ENCODE measurements at regions not wholly inside any gene's neighbourhood (a gene's known extent, or its start where the extent isn't known, plus 50 kb on each side); places are given as distances from the start of the nearest gene placed in this dataset.

- no peaks in the 10 kb centered on the region for H3K9me3 ChIP-seq (ENCODE audit: low read depth)
- H2AFZ ChIP-seq (replicated peaks) = no peak overlapping the region
- no peak overlapping the region for H3K4me2 ChIP-seq
- no peaks in the 10 kb centered on the region for H3K27me3 ChIP-seq
- no peak for DNase-seq (ENCODE audit: low spot score)
- H3K9ac ChIP-seq = no peak overlapping the region
- H3K4me3 ChIP-seq = no peak overlapping the region
- no peaks in the 10 kb centered on the region for H3F3A ChIP-seq (ENCODE audit: low read depth)
- H3K27ac ChIP-seq = no peak overlapping the region
- no peaks in the 10 kb centered on the region for H4K20me1 ChIP-seq (ENCODE audit: low read depth)
- H3K36me3 ChIP-seq = no peaks in the 10 kb centered on the region
- no peak overlapping the region for H3K27ac Mint-ChIP-seq
- H3K4me1 ChIP-seq = peaks cover 9% of the 10 kb centered on the region
- no peak for TF ChIP-seq EZH2phosphoT487 (IDR thresholded peaks at IDR 0.05)
- no peak for TF ChIP-seq CTCF (IDR thresholded peaks at IDR 0.05)
- no peak for TF ChIP-seq EZH2 (IDR thresholded peaks at IDR 0.05)
- H3K4me1 Mint-ChIP-seq = peaks cover 9% of the 10 kb centered on the region
- no peaks in the 10 kb centered on the region for H3K36me3 Mint-ChIP-seq
- peaks cover 5% of the 10 kb centered on the region for H3K9me3 Mint-ChIP-seq
- H3K27me3 Mint-ChIP-seq (ENCODE audit: insufficient read depth, low read depth) = peaks cover 5% of the 10 kb centered on the region
- H3K79me2 ChIP-seq (ENCODE audit: low read depth) = no peaks in the 10 kb centered on the region
- no peak overlapping the region for H3K4me3 Mint-ChIP-seq
These were observed 1347.4 kb downstream of the NCAM2 start for GRCh38 chr21:22345624-22346023.

GRCh38 chr21:22346576-22346975 is 1348.4 kb downstream of the NCAM2 start:
- H3K36me3 ChIP-seq = no peaks in the 10 kb centered on the region
- Mint-ChIP-seq H3K4me1 (peaks cover 9% of the 10 kb centered on the region), H3K9me3 (peaks cover 3% of the 10 kb centered on the region), H3K4me3 (no peak overlapping the region), H3K27me3 (ENCODE audit: insufficient read depth, low read depth) (peaks cover 3% of the 10 kb centered on the region), H3K27ac (no peak overlapping the region), H3K36me3 (no peaks in the 10 kb centered on the region)
- peaks cover 9% of the 10 kb centered on the region for H3K4me1 ChIP-seq
- no peak overlapping the region for H3K4me2 ChIP-seq
- DNase-seq (ENCODE audit: low spot score) = no peak
- H3K27me3 ChIP-seq = no peaks in the 10 kb centered on the region
- no peak overlapping the region for H3K27ac ChIP-seq
- no peaks in the 10 kb centered on the region for H3K9me3 ChIP-seq (ENCODE audit: low read depth)
- no peak overlapping the region for H2AFZ ChIP-seq (replicated peaks)
- no peaks in the 10 kb centered on the region for H3F3A ChIP-seq (ENCODE audit: low read depth)
- H3K9ac ChIP-seq = no peak overlapping the region
- H3K79me2 ChIP-seq (ENCODE audit: low read depth) = no peaks in the 10 kb centered on the region
- no peaks in the 10 kb centered on the region for H4K20me1 ChIP-seq (ENCODE audit: low read depth)
- no peak for TF ChIP-seq EZH2 (IDR thresholded peaks at IDR 0.05)
- TF ChIP-seq EZH2phosphoT487 (IDR thresholded peaks at IDR 0.05) = no peak
- TF ChIP-seq CTCF (IDR thresholded peaks at IDR 0.05) = no peak
- no peak overlapping the region for H3K4me3 ChIP-seq

GRCh38 chr21:22351076-22351475 is 1352.9 kb downstream of the NCAM2 start:
- Histone ChIP-seq H3K9me3 (ENCODE audit: low read depth) (no peaks in the 10 kb centered on the region), H2AFZ (replicated peaks) (no peak overlapping the region), H3F3A (ENCODE audit: low read depth) (no peaks in the 10 kb centered on the region), H3K79me2 (ENCODE audit: low read depth) (no peaks in the 10 kb centered on the region), H3K4me1 (no peaks in the 10 kb centered on the region), H3K27ac (no peak overlapping the region), H3K9ac (no peak overlapping the region), H3K4me2 (no peak overlapping the region), H3K4me3 (no peak overlapping the region), H3K27me3 (no peaks in the 10 kb centered on the region), H3K36me3 (no peaks in the 10 kb centered on the region), H4K20me1 (ENCODE audit: low read depth) (no peaks in the 10 kb centered on the region)
- DNase-seq (ENCODE audit: low spot score) = no peak
- no peaks in the 10 kb centered on the region for H3K36me3 Mint-ChIP-seq
- no peaks in the 10 kb centered on the region for H3K9me3 Mint-ChIP-seq
- peaks cover 6% of the 10 kb centered on the region for H3K4me1 Mint-ChIP-seq
- no peaks in the 10 kb centered on the region for H3K27me3 Mint-ChIP-seq (ENCODE audit: insufficient read depth, low read depth)
- H3K27ac Mint-ChIP-seq = no peak overlapping the region
- TF ChIP-seq EZH2phosphoT487 (IDR thresholded peaks at IDR 0.05) = no peak
- no peak for TF ChIP-seq EZH2 (IDR thresholded peaks at IDR 0.05)
- TF ChIP-seq CTCF (IDR thresholded peaks at IDR 0.05) = no peak
- no peak overlapping the region for H3K4me3 Mint-ChIP-seq

All from neural progenitor cell (in vitro differentiated cells).